HG03159 (cell line): ENCODE measurements at regions not wholly inside any gene's neighbourhood (a gene's known extent, or its start where the extent isn't known, plus 50 kb on each side); places are given as distances from the start of the nearest gene placed in this dataset.
"Not testable (repeated sequence)": the region's sequence is repeated elsewhere in the genome, so short reads cannot be mapped to it uniquely, and the experiment has no call there.

Experiments
- ATAC-seq: cut with Tn5 transposase; IDR thresholded peaks from one replicate; pipeline ENCODE4 v1.9.1; 2021; ENCODE audit warnings: mild to moderate bottlenecking, moderate library complexity; ENCODE audit not compliant: unreplicated experiment

DNA sequence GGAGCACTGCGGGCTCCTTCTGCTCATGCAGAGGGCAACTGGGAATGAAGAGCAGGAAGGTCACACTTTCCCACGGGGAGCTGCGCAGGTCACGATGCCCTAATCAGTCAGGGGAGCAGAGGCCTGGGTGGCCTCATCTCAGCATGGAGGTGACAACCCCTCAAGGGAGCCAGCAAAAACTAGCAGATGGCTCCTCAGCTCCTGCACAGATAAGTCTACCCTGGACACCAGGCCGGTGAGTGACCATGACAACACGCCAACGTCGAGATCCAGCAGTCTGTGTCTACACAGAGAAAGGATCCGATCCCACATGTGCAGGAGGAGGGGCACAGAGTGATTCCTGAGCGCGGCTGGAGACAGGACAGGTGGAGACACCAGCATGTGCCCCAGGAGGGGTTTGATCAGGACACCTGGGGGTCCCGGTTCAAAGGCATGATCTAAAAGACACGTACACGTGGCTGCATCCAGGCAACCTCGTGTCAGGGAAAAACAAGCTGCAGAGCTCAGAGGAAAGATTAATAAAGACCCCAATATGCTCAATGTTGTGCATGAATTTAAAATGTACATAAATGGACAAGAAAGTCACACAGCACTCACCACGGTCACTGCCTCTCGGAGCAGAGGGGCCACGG, 153.7 kb upstream of the SFSWAP start:
- no peak for ATAC-seq

DNA sequence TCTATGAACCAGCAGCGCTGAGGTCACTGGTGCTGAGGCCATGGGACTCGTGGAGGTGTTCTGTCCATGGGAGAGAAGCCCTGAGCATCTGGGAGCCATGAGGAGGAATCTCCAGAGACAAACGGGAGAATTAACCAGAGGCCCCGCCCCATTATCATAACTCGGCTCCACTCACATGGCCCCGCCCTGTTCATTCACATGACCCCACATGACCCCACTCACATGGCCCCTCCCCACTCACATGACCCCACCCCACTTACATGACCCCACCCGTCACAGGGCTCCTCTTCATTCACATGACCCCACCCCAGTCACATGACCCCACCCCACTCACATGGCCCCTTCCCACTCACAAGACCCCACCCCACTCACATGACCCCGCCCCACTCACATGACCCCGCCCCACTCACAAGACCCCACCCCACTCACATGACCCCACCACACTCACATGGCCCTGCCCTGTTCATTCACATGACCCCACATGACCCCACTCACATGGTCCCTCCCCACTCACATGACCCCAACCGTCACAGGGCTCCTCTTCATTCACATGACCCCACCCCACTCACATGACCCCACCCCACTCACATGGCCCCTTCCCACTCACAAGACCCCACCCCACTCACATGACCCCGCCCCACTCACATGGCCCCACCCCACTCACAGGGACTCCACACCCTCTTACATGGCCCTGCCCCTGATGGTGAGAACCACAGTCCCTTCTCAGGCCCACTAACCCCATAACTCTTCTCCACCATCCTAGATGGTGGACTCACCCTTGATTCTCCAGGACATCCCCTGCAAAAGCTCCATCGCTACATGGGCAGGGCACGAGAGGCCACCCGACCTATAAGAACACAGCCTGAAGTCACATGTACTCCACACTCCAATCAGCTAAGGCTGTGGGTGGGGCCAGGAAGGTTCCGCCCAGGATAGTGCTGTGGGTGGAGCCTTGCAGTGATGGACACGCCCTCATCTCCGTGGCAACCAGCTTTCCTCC, 151.1 kb upstream of the SFSWAP start:
- no peak for ATAC-seq

DNA sequence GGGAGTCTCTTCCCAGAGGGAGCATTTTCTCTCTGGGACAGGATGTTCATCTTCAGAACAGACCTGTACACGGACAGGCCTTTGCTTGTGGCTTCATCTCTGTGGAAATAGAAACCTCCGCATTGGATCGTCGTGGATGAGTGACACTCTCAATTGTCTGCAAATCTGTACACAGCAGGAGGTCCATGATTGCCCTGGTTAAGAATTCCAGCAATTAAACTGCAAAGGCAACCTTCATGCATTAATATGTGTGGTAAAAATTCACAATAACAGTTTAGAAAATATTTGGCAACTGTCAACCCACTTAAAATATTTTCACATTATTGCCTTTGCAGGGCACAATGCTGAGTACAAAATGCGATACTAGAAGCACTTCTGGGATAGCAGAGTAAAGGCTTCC, 149.8 kb upstream of the SFSWAP start:
- ATAC-seq, result no peak

DNA sequence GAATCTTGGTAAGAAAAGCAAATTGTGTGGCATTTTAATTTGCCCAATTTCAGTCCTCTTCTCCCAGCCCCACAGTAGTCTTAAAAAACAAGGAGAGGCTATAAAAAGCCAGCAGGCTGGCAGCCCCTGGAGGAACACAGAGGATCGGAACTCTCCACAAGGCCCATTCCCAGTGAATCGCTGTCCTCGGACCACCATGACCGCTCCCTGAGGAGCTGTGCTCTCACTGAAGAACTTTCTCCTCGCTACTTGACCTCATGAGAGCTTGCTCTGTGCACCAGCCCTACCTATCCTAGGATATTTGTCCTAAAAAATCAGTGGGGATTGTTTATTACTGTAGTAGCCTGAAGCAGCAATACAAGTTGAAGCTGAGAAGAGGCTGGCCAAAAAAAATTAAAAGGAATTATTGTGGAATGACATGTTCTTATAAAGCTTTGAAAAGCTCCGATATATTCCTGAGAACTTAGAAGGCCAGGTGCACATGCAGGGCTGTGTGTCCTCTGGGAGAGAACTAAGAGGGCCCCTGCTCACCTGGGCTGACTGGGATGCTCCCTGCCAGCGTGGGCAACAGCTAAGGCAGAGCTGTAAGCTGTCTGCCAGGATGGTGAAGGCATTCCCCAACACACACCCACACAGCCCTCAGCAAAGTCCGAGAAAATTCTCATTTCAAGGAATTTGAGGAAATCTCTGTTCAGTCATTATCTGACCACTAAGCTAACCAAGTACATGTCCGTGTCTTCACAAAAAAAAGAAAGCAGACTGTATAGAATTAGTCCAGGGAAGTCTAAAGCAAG, 148.8 kb upstream of the SFSWAP start:
- ATAC-seq, result no peak

DNA sequence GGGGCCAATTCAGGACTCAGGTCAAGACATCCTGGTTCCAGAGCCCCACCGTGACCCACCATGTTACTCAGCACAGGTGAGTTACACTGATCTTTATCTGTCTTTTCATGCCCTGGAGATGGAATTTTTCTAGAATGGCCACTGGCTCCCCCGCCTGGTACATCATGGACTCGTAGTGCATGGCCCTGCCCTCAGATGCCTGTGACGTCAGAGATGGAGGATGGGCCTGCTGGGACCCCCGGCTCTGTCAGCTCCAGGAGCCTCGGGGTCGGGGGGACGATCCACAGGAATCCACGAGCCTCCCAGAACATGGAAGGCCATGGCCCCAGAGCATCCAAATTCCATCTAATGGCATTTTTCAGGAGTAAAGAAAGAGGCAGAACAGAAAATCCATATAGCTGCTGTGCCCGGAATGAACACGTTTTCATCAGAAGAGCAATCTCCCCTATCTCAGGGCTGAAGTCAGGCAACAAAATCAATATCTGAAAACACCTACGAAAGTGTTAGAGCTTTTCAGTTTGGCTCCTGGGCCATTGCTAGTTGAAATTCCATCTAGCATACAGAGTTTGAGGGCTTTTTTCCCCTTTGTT, 146.7 kb upstream of the SFSWAP start:
- not testable (repeated sequence) for ATAC-seq

DNA sequence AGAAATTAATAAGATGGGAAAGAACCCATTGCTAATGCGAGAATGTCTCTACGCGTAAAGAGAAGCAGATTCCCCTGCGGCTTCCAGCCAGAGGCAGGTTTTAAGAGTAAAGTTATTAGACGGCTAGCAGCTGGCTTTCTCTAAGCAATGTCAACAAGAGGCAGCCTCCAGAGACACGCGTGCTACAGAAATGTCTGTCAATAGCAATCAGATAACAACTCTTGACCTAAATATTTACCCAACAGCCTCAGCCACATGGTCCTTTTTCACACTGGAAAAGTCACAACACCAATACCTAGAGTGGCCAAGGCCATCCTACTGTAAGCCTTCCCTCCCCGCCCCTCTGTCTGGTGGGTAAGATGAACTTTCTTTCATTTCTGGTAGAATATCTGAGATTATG, 146.0 kb upstream of the SFSWAP start:
- no peak for ATAC-seq

DNA sequence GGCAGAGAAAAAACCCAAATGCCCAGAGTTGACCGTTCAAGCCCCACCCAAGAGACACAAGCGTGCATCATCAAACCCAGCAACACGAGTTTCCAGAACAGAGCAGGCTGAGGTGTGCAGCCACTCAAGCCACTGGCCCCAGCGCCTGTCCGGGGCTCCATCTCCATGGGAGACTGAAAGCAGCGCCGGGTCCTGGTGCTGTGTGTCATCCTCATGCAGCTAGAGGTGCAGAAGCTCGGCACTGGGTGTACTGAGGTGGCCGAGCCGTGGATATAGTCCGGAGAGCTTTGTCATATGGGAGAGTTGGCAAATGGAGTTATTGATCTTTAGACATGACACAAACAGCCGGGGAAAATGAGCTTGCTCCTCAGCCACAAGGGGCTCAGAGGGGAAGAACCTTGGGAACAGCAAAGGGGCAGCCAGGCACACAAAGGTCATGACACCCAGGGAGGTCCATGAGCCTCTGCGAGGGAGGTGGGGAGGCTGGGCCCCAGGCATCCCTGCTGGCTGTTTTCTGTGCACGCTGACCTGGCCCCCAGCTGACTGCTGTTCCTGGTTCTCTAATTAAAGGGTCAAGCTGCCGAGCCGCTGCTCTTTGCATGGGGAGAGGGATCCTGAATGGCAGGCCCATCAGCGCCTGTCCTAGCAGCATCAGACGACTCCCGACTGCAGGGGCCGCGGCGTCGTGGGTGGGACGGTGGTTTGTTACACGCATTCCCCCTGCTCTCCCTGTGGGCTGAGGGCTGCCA, 145.4 kb upstream of the SFSWAP start:
- ATAC-seq, result no peak

DNA sequence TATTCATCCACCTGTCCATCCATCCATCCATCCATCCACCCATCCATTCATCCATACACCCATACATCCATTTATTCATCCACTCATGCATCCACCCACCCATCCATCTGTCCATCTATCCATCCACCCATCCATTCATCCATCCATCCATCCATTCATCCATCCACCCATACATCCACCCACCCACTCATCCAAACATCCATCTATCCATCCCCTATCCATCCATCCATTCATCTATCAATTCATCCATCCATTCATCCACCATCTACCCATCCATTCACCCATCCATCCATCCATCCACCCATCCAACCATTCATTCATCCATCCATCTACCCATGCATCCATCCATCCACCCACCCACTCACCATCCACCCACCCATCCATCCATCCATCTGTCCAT, 142.6 kb upstream of the SFSWAP start:
- no peak for ATAC-seq

DNA sequence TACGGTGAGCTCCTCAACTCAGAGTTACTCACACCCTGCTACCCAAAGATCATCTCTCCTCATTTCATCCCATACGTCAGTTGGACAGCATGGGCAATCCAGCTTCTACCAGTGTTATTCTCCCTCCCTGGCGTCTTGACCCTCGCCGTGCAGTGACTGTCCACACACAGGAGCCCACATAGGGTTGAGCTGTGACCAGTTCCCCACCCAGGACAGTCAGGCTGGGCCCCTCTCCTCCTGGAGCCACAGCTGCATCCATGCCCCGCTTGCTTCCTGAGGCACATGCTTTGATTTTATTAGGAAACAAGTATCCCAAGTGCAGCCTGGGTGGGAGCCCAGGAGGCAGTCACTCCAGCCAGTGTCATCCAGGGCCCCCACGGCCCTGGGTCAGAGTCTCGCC, 140.3 kb upstream of the SFSWAP start:
- ATAC-seq, result no peak

DNA sequence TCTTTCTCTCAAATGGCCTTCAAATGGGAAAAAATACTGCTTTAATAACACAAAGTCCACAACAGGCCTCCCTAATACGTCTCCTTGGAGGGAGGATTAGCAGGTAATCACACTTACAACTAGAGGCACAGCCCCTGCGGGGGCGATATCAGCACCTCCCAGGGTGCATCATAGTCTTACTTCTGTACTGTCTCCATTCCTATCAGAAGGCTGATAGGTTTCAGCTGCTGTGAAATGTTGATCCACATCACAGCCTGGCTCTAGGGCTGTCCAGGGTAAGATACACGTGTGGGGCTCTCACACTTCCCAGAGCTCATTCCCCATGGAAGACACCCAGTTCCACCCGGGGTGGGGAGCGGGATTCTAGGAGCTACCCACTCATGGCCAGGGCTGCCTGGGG, 139.1 kb upstream of the SFSWAP start:
- ATAC-seq, result no peak

DNA sequence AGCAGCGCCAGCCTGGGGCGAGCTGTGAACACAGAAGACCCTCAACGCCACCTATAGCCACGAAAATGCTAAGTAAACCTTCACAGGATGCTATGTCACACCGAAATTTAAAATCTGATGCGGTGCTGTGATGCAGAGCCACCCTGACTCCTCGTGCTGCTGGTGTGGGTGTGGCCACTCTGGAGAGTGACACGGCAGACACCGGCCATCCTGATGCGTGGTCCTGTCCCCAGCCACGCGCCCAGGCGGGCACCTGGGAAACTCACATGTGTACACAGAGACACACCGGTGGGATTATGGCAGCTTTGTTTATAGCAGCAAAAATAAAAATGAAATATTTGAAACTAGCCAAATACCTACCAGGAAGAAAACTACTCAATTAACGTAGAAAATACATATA, 138.3 kb upstream of the SFSWAP start:
- no peak for ATAC-seq

DNA sequence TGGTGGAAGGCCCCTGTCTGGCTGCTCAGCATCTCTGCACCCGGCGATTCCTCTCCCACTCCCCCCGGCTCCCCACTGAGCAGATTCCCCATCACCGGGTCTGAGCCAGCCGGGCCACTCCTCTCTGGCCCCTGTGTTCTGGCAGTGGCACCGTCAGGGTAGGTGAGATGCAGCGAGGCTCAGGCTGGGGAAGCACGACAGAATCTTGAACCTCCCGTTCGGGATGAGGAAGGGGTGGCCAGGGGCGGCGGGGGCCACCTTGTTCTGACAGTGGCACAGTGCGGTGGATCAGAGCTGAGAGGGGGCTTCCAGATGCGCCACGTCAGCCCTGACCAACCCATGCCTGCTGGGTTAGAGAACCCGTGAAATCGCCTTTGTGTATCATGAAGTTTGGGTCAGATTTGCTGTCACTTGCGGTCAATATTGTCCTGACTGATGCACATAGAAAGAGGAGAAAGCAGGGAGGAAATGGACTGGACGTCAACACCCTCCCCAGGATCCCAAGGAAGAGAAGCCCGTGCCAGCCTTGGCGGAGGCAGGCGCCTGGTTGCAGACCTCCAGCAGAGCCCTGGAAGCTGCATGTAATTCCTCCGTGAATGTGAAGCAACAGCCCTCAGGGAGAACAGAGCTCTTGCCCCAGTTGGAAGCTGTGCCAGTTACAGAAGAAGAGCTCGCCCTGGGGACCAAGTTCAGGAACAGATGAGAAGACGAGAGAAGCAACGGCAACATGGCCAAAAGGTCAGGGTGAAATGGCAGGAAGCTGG, 137.1 kb upstream of the SFSWAP start:
- no peak for ATAC-seq

DNA sequence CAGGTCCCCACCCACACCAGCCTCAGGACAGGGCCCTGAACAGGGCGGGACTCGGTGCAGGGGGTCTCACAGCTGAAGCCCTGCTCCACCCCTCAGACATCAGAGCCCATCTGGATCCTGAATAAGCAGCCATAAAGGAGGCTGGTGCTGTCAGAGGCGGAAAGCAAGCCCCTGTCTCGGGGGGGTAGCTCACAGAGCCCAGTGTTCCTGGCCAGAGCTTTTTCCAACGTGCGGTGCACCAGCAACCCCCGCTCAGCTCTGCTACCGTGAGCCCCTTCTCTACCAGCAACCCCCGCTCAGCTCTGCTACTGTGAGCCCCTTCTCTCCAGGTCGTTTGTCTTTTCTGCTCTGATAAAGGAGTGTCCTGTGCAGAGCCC, 136.5 kb upstream of the SFSWAP start:
- ATAC-seq, result no peak

DNA sequence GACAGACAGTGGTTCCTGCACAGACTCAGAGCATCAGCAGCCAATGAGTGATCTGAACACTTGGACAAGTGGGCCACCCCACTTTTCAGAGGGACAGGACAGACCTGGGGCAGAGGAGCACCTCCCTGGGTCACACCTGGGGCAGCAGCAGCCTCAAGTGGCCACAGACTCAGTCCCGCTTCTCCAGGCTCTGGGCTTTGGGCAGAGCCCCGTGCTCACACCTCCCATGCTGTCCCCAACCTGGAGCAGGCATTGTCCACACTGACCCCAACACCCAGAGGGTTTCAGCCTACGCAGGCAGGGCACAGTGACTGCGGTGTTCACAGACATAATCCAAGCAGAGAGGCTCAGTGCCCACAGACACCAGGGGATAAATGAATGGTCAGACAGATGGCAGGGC, 135.5 kb upstream of the SFSWAP start:
- ATAC-seq, result no peak

DNA sequence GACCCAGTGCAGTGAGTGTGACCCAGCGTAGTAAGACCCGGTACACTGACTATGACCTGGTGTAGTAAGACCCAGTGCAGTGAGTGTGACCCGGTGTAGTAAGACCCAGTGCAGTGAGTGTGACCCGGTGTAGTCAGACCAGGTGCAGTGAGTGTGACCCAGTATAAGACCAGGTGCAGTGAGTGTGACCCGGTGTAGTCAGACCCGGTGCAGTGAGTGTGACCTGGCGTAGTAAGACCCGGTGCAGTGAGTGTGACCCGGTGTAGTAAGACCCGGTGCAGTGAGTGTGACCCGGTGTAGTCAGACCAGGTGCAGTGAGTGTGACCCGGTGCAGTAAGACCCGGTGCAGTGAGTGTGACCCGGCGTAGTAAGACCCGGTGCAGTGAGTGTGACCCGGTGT, 134.2 kb upstream of the SFSWAP start:
- not testable (repeated sequence) for ATAC-seq

DNA sequence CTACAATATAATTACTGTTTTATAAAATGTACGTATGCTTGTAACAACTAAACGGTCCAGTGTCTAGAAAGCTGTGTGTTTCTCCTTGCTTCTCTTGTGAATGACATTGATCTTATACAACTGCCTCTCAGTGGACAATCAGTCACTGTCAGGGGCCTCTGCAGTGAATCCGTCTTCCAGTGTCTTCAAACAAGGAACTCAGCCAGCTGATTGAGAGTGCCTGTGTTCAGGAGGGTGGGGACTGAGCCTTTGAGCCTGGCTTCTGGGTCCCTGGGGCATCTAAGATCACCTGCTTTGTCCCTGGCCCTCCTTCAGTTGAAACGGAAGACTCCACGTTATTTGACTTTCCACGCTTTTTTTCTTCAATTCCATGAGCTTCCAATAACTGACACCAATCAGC, 133.1 kb upstream of the SFSWAP start:
- no peak for ATAC-seq

DNA sequence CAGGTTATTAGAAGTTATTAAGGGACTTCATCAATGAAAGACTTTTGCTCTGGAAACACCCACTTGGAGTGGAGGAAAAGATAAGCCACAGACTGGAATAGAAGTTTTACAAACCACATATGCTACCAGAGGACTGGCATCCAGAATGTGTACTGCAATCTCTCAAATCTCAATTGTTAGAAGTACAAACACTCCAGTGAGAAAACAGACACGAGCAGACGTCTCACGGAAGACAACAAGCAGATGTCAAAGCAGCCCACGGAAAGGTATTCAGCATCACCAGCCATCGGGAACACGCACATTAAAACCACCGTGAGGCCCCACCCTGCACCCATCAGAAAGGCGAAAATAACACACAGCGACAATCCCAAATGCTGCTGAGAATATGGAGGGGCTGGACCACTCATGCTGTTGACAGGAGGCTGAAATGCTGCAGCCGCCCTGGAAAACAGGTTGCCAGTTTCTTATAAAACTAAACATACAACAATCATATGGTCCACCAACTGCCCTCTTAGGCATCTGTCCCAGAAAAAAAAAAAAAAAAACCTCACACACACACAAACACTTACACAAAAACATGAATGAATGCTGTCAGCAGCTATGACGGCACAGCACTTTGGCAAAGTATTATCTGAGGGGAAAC, 131.9 kb upstream of the SFSWAP start:
- ATAC-seq, result no peak

DNA sequence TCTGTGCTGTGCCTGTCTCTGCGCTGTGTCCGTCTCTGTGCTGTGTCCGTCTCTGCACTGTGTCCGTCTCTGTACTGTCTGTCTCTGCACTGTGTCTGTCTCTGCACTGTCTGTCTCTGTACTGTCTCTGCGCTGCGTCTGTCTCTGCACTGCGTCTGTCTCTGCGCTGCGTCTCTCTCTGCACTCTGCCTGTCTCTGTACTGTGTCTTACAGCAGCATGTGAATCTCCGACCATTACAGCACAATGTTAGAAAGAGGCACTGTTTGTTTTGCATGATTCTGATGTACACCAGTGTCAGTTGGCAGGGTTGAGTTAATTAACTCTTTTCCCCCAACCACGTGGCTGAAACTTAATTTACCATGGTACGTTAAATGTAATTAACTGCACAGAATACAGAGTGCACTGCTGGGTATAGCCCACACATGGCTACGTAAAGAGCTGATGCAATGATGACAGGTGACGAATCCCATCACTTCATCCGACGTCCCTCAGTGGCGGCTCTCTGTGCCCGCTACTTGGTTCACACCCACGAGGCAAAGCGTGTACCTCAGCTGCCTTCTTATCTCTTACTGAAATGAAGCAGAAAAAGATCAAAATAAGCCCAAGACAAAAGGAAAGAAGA, 127.7 kb upstream of the SFSWAP start:
- ATAC-seq, result no peak

DNA sequence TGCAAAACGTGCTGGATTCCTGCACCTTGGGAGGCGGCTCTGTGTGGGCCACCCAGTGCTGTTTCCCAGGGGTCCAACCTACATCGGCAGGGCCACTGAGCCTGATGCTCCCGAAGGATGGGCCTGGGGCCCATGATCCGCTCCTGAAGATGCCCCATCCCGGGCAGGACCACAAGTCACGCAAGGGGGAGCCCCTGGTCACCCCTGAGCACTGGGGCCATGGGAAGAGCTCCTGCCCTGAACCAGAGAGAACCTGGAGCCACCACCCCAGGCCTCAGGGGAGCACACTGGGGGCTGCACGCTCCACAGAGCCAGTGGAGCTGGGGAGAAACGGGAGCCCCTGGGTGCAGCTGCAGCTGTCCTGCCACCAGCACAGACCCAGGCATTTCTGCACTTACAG, 124.6 kb upstream of the SFSWAP start:
- no peak for ATAC-seq
